ENCODE measurements at regions not wholly inside any gene's neighbourhood (a gene's known extent, or its start where the extent isn't known, plus 50 kb on each side); places are given as distances from the start of the nearest gene placed in this dataset.
"Not testable (repeated sequence)": the region's sequence is repeated elsewhere in the genome, so short reads cannot be mapped to it uniquely, and the experiment has no call there.

DNA sequence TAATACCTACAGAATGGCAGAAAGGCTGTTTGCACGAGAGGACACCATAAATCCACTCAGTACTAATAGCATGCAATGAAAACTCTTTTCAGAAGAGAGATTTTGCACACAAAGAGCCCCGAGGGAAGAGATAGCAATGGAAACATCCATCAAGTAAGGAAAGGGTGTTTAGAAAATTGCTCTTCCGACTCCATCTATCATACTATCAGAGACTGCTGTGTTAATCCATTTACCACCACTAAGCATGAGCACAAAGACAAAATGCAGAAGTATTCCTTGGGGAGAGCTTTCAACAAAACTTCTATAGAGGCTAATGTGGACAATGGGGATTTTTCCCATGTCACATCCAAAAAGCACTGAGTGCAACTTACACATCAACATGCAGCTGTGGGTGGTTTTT lies 72.1 kb upstream of the PLAAT1 start:
- no peak for DNase-seq (ENCODE audit: low read depth)
- no peak overlapping the region for H3K4me3 ChIP-seq (ENCODE audit: low read depth, low read length)
- TF ChIP-seq POLR2A (IDR thresholded peaks at IDR 0.05; ENCODE audit: extremely low read depth, insufficient read length) (no peak), MYC (IDR thresholded peaks at IDR 0.05; ENCODE audit: low read depth, low read length) (no peak)
- TF ChIP-seq, protein P1, sequence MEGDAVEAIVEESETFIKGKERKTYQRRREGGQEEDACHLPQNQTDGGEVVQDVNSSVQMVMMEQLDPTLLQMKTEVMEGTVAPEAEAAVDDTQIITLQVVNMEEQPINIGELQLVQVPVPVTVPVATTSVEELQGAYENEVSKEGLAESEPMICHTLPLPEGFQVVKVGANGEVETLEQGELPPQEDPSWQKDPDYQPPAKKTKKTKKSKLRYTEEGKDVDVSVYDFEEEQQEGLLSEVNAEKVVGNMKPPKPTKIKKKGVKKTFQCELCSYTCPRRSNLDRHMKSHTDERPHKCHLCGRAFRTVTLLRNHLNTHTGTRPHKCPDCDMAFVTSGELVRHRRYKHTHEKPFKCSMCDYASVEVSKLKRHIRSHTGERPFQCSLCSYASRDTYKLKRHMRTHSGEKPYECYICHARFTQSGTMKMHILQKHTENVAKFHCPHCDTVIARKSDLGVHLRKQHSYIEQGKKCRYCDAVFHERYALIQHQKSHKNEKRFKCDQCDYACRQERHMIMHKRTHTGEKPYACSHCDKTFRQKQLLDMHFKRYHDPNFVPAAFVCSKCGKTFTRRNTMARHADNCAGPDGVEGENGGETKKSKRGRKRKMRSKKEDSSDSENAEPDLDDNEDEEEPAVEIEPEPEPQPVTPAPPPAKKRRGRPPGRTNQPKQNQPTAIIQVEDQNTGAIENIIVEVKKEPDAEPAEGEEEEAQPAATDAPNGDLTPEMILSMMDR (IDR thresholded peaks at IDR 0.05; ENCODE audit: low read depth, low read length): no peak
- TF ChIP-seq, protein P2, sequence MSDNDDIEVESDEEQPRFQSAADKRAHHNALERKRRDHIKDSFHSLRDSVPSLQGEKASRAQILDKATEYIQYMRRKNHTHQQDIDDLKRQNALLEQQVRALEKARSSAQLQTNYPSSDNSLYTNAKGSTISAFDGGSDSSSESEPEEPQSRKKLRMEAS (IDR thresholded peaks at IDR 0.05; ENCODE audit: low read depth, low read length): no peak

DNA sequence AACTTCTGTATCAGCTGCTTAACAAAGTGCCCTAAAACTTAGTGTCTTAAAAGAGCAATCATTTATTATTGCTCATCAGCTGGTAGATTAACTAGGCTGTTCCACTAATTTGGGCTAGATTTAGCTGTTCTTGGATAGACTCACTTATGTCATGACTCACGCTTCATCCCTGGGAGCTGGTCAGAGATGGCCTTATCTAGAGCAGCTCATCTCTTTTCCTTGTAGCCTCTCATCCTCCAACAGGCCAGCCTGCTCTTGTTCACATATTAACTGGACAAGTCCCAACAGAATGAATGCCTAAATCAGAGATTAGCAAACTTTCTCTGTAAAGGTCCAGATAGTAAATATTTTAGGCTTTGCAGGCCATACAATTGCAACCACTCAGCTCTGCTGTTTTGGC lies 66.9 kb upstream of the PLAAT1 start:
- TF ChIP-seq POLR2A (IDR thresholded peaks at IDR 0.05; ENCODE audit: extremely low read depth, insufficient read length) (no peak), MYC (IDR thresholded peaks at IDR 0.05; ENCODE audit: low read depth, low read length) (no peak)
- TF ChIP-seq, protein P2 (IDR thresholded peaks at IDR 0.05; ENCODE audit: low read depth, low read length): no peak
- TF ChIP-seq, protein P1 (IDR thresholded peaks at IDR 0.05; ENCODE audit: low read depth, low read length): no peak
- H3K4me3 ChIP-seq (ENCODE audit: low read depth, low read length): no peak overlapping the region
- DNase-seq (ENCODE audit: low read depth): no peak

DNA sequence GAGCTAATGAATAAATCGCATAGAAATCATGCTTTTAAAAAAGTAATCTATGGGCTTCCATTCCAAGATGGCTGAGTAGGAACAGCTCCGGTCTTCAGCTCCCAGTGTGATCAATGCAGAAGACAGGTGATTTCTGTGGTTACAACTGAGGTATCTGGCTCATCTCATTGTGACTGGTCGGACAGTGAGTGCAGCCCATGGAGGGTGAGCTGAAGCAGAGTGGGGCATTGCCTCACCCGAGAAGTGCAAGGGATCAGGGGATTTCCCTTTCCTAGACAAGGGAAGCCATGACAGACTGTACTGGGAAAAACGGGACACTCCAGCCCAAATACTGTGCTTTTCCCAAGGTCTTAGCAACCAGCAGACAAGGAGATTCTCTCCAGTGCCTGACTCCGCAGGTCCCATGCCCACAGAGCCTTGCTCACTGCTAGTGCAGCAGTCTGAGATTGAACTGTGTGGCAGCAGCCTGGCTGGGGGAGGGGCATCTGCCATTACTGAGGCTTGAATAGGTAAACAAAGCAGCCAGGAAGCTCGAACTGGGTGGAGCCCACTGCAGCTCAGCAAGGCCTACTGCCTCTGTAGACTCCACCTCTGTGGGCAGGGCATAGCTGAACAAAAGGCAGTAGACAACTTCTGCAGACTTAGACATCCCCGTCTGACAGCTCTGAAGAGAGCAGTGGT lies 61.5 kb upstream of the PLAAT1 start:
- not testable (repeated sequence) for H3K4me3 ChIP-seq (ENCODE audit: low read depth, low read length); DNase-seq (ENCODE audit: low read depth)

DNA sequence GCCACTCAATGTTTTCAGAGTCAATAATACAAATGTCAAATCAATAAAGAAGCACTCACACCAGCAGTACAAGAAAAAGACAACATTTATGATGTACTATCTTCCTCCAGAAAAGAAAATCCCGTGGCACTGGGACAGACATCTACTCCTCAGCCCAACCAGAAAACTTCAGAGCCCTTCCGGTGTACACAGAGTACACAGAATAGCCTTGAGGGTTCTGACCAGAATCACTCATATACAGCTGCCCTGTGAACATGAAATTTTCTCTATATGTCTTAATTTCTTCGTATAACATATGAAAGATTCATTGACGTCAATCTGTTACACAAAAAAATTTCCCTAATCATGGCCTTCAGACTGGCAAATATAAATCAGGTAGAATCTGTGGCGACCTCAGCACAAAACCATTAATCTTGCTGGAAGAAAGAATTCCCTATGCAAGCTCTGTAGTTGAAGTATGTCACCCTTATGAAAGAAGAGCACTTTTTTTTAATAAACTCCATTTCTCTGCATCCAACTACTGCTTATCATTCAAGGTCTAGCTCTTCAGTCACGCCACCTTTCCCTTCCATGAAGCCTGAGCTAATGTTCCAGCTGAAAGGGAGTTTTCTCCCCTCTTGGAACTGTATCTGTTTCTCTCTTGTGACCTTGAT lies 53.8 kb upstream of the PLAAT1 start:
- H3K4me3 ChIP-seq (ENCODE audit: low read depth, low read length): no peak overlapping the region
- no peak for DNase-seq (ENCODE audit: low read depth)
- TF ChIP-seq MYC (IDR thresholded peaks at IDR 0.05; ENCODE audit: low read depth, low read length) (no peak), POLR2A (IDR thresholded peaks at IDR 0.05; ENCODE audit: extremely low read depth, insufficient read length) (no peak)
- TF ChIP-seq, protein P1 (IDR thresholded peaks at IDR 0.05; ENCODE audit: low read depth, low read length): no peak
- TF ChIP-seq, protein P2 (IDR thresholded peaks at IDR 0.05; ENCODE audit: low read depth, low read length): no peak

DNA sequence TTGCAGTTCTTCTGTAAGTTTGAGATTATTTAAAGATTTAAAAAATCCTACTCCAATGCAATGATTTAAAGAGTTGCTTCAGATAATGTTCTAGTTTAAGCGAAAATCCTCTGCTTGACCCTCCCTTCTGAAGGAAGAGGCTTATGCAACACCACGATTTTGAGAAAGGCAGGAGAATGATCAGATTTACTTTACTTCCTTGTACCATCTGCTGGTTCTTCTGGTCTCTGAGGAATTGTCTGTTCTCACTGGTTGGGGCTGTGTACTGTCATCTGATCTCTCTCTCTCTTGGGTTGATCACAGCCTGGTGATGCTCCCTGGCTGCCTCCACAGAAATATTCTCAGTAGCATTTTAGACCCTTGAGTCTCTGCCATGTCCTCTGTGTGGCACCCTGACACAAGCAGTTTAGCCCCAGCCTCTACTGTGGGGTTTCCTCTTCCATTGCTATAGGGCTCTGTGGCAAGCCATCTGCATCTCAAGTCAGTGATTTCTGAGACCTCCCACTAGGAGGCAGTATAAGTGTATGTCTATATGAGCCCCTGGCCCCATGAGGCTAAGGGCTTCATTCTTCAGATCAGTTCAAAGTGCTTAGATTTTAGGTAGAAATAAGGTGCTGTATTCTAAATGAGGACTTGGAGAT lies 50.8 kb upstream of the PLAAT1 start:
- DNase-seq (ENCODE audit: low read depth): peak; percentile 48
- H3K4me3 ChIP-seq (ENCODE audit: low read depth, low read length): no peak overlapping the region
- no peak for TF ChIP-seq POLR2A (IDR thresholded peaks at IDR 0.05; ENCODE audit: extremely low read depth, insufficient read length)
- TF ChIP-seq, protein P1 (IDR thresholded peaks at IDR 0.05; ENCODE audit: low read depth, low read length): peak; percentile 32
- TF ChIP-seq, protein P2 (IDR thresholded peaks at IDR 0.05; ENCODE audit: low read depth, low read length): no peak
